BLaER1 (cell line): ENCODE measurements at regions not wholly inside any gene's neighbourhood (a gene's known extent, or its start where the extent isn't known, plus 50 kb on each side); places are given as distances from the start of the nearest gene placed in this dataset.
"Not testable (repeated sequence)": the region's sequence is repeated elsewhere in the genome, so short reads cannot be mapped to it uniquely, and the experiment has no call there.

Experiments used
- H3K27ac ChIP-seq: shearing (Covaris generic); formaldehyde crosslinking; 2 replicates; pipeline ENCODE4 v1.8.1; 2022
- H3K27me3 ChIP-seq: shearing (Covaris generic); formaldehyde crosslinking; 2 replicates; pipeline ENCODE4 v1.8.1; 2022
- H3K36me3 ChIP-seq: shearing (Covaris generic); formaldehyde crosslinking; 2 replicates; pipeline ENCODE4 v1.8.1; 2022
- H3K4me1 ChIP-seq: shearing (Covaris generic); formaldehyde crosslinking; 2 replicates; pipeline ENCODE4 v1.8.1; 2022
- H3K4me2 ChIP-seq: shearing (Covaris generic); formaldehyde crosslinking; 2 replicates; pipeline ENCODE4 v1.8.1; 2022
- H3K4me3 ChIP-seq: shearing (Covaris generic); formaldehyde crosslinking; 2 replicates; pipeline ENCODE4 v1.8.1; 2022
- H3K9ac ChIP-seq: shearing (Covaris generic); formaldehyde crosslinking; 2 replicates; pipeline ENCODE4 v1.8.1; 2022
- H3K9me3 ChIP-seq: shearing (Covaris generic); formaldehyde crosslinking; 2 replicates; pipeline ENCODE4 v1.8.1; 2022
- H4K20me1 ChIP-seq: shearing (Covaris generic); formaldehyde crosslinking; 2 replicates; pipeline ENCODE4 v1.8.1; 2022
- Cebpa-rat ChIP-seq: shearing (Covaris generic); IDR thresholded peaks from 2 replicates; pipeline ENCODE4 v1.8.1; 2022

GRCh38 chr16:65375651-65376050 is 253.8 kb upstream of the CDH11 start:
- Histone ChIP-seq H3K4me1 (0 out of 2 replicates have a peak, but pooled peaks cover 8% of the 10 kb centered on the region), H3K4me2 (no peak overlapping the region), H3K9me3 (no peaks in the 10 kb centered on the region), H3K4me3 (no peak overlapping the region), H3K27ac (no peak overlapping the region), H4K20me1 (no peaks in the 10 kb centered on the region), H3K27me3 (no peaks in the 10 kb centered on the region), H3K36me3 (no peaks in the 10 kb centered on the region), H3K9ac (no peak overlapping the region)
- no peak for TF ChIP-seq Cebpa-rat

- Histone ChIP-seq H3K9ac (no peak overlapping the region), H3K27me3 (no peaks in the 10 kb centered on the region), H3K9me3 (peaks cover 9% of the 10 kb centered on the region; the same call in 1 of the 2 replicates), H3K4me3 (no peak overlapping the region), H3K4me1 (0 out of 2 replicates have a peak, but pooled peaks cover 8% of the 10 kb centered on the region), H3K4me2 (no peak overlapping the region), H3K36me3 (no peaks in the 10 kb centered on the region), H4K20me1 (no peaks in the 10 kb centered on the region), H3K27ac (no peak overlapping the region)
- TF ChIP-seq Cebpa-rat: no peak
Observed at GRCh38 chr16:65373097-65373496, 251.2 kb upstream of the CDH11 start.

- no peak for TF ChIP-seq Cebpa-rat
- Histone ChIP-seq H3K27ac (no peak overlapping the region), H3K4me3 (no peak overlapping the region), H4K20me1 (no peaks in the 10 kb centered on the region), H3K4me2 (no peak overlapping the region), H3K36me3 (no peaks in the 10 kb centered on the region), H3K9me3 (peaks cover 10% of the 10 kb centered on the region; the same call in 1 of the 2 replicates), H3K27me3 (no peaks in the 10 kb centered on the region), H3K4me1 (0 out of 2 replicates have a peak, but pooled peaks cover 8% of the 10 kb centered on the region), H3K9ac (no peak overlapping the region)
Observed at GRCh38 chr16:65372171-65372570, 250.3 kb upstream of the CDH11 start.

GRCh38 chr16:65365732-65366715 is 244.2 kb upstream of the CDH11 start:
- Histone ChIP-seq H4K20me1 (no peaks in the 10 kb centered on the region), H3K27ac (no peak overlapping the region), H3K9ac (no peak overlapping the region), H3K4me2 (no peak overlapping the region), H3K36me3 (no peaks in the 10 kb centered on the region), H3K9me3 (peaks cover 10% of the 10 kb centered on the region; the same call in 1 of the 2 replicates), H3K4me3 (no peak overlapping the region), H3K27me3 (no peaks in the 10 kb centered on the region), H3K4me1 (no peaks in the 10 kb centered on the region)
- TF ChIP-seq Cebpa-rat: no peak

GRCh38 chr16:65356721-65357120 is 234.9 kb upstream of the CDH11 start:
- H3K9ac ChIP-seq, H3K9me3 ChIP-seq, H3K4me2 ChIP-seq, H4K20me1 ChIP-seq, H3K27me3 ChIP-seq, H3K4me3 ChIP-seq, H3K4me1 ChIP-seq, H3K27ac ChIP-seq, H3K36me3 ChIP-seq: not testable (repeated sequence)

GRCh38 chr16:65355706-65356105 is 233.8 kb upstream of the CDH11 start:
- H4K20me1 ChIP-seq: no peaks in the 10 kb centered on the region
- no peak overlapping the region for H3K9ac ChIP-seq
- H3K27ac ChIP-seq: no peak overlapping the region
- H3K4me2 ChIP-seq: no peak overlapping the region
- no peak for TF ChIP-seq Cebpa-rat
- no peak overlapping the region for H3K4me3 ChIP-seq
- H3K36me3 ChIP-seq: no peaks in the 10 kb centered on the region
- H3K27me3 ChIP-seq: no peaks in the 10 kb centered on the region
- H3K4me1 ChIP-seq: no peaks in the 10 kb centered on the region
- no peaks in the 10 kb centered on the region for H3K9me3 ChIP-seq

- H3K27me3 ChIP-seq: no peaks in the 10 kb centered on the region
- TF ChIP-seq Cebpa-rat: no peak
Observed at GRCh38 chr16:65353183-65353582, 231.3 kb upstream of the CDH11 start.

GRCh38 chr16:65349626-65350025 is 227.8 kb upstream of the CDH11 start:
- no peaks in the 10 kb centered on the region for H3K4me1 ChIP-seq
- H3K27me3 ChIP-seq: no peaks in the 10 kb centered on the region
- H3K9ac ChIP-seq: no peak overlapping the region
- H4K20me1 ChIP-seq: no peaks in the 10 kb centered on the region
- TF ChIP-seq Cebpa-rat: no peak
- no peaks in the 10 kb centered on the region for H3K9me3 ChIP-seq
- no peak overlapping the region for H3K4me3 ChIP-seq
- no peak overlapping the region for H3K27ac ChIP-seq
- no peak overlapping the region for H3K4me2 ChIP-seq
- H3K36me3 ChIP-seq: no peaks in the 10 kb centered on the region

More at GRCh38 chr16:65353183-65353582, 231.3 kb upstream of the CDH11 start:
- Histone ChIP-seq H3K27ac (no peak overlapping the region), H4K20me1 (no peaks in the 10 kb centered on the region), H3K36me3 (no peaks in the 10 kb centered on the region), H3K9me3 (no peaks in the 10 kb centered on the region), H3K4me3 (no peak overlapping the region), H3K9ac (no peak overlapping the region), H3K4me1 (no peaks in the 10 kb centered on the region), H3K4me2 (no peak overlapping the region)

GRCh38 chr16:65343556-65343955 is 221.7 kb upstream of the CDH11 start:
- H3K36me3 ChIP-seq: no peaks in the 10 kb centered on the region
- H3K4me1 ChIP-seq: no peaks in the 10 kb centered on the region
- H3K4me3 ChIP-seq: no peak overlapping the region
- no peak overlapping the region for H3K9ac ChIP-seq
- TF ChIP-seq Cebpa-rat: no peak
- H3K9me3 ChIP-seq: no peaks in the 10 kb centered on the region
- H3K4me2 ChIP-seq: no peak overlapping the region
- no peak overlapping the region for H3K27ac ChIP-seq
- H4K20me1 ChIP-seq: no peaks in the 10 kb centered on the region
- H3K27me3 ChIP-seq: no peaks in the 10 kb centered on the region

GRCh38 chr16:65342231-65342866 is 220.5 kb upstream of the CDH11 start:
- no peak overlapping the region for H3K4me2 ChIP-seq
- TF ChIP-seq Cebpa-rat: no peak

More at GRCh38 chr16:65342231-65342866, 220.5 kb upstream of the CDH11 start:
- Histone ChIP-seq H3K9ac (no peak overlapping the region), H3K9me3 (no peaks in the 10 kb centered on the region), H3K4me1 (no peaks in the 10 kb centered on the region), H3K36me3 (no peaks in the 10 kb centered on the region), H4K20me1 (no peaks in the 10 kb centered on the region), H3K27ac (no peak overlapping the region), H3K4me3 (no peak overlapping the region), H3K27me3 (no peaks in the 10 kb centered on the region)
